K562 (cell line): ENCODE measurements at regions not wholly inside any gene's neighbourhood (a gene's known extent, or its start where the extent isn't known, plus 50 kb on each side); places are given as distances from the start of the nearest gene placed in this dataset.

Experiments
- ATAC-seq: fragments of 200-7000 bp; cut with Tn5 transposase; 3 replicates; pipeline ENCODE4 v1.9.1; 2020; ENCODE audit warnings: moderate library complexity
- BruUV-seq: library from RNA; stranded (reverse); fragments of 400-500 nt; replicated peaks from 2 replicates; lab custom pipeline; 2021; lab: Mats Ljungman, UMichigan
- CTCF ChIA-PET: fragments of 300-600 bp; formaldehyde crosslinking; extraction: SDS; loops from one replicate; lab custom pipeline; 2021; ENCODE audit warnings: low intra/inter-chr PET ratio; lab: Yijun Ruan, JAX
- POLR2A ChIA-PET: fragments of 300-600, 350-650 bp; sonication (Branson Sonifier 250); formaldehyde crosslinking; extraction: SDS; loops from one replicate; lab custom pipeline; 2021; ENCODE audit warnings: antibody characterized with exemption, inconsistent platforms; lab: Yijun Ruan, JAX
- DNase-seq, 4 experiments: peaks; one replicate each; pipeline versions ENCODE4 v3.0.0 to v3.0.0-alpha.2; 2011 to 2018; ENCODE audit warnings: low spot score in 3 of 4, mixed read lengths in 3 of 4; ENCODE audit errors: extremely low read depth in 1 of 4
- FAIRE-seq: peaks from 2 replicates; lab custom pipeline; 2011; peaks lifted over from hg19 to GRCh38; lab: Jason Lieb, UNC
- H2AFZ ChIP-seq: 2 replicates; pipeline ENCODE4 v1.6.0; 2011; ENCODE audit warnings: low read depth, low read length, control low read depth, inconsistent platforms
- H3K27ac ChIP-seq: fragments of 200-600 bp; 3 replicates; pipeline ENCODE4 v1.8.0; 2011; ENCODE audit warnings: low read depth, mild to moderate bottlenecking, control low read depth, inconsistent platforms, low read length, moderate library complexity, mixed read lengths; ENCODE audit errors: extremely low read depth
- H3K27me3 ChIP-seq, 2 experiments: fragments of 300-600 bp in 1 of 2; 2 replicates in 1 of 2; 3 replicates in 1 of 2; pipeline versions ENCODE4 v1.6.0 to v1.8.0; 2011; ENCODE audit warnings: inconsistent platforms in 2 of 2, low read length in 2 of 2, mild to moderate bottlenecking in 1 of 2, mixed read lengths in 1 of 2, moderate library complexity in 1 of 2; ENCODE audit not compliant: control insufficient read depth in 2 of 2, insufficient read depth in 2 of 2
- H3K36me3 ChIP-seq: fragments of 300-600 bp; 3 replicates; pipeline ENCODE4 v1.8.0; 2011; ENCODE audit warnings: mild to moderate bottlenecking, low read length, inconsistent platforms; ENCODE audit not compliant: control insufficient read depth, insufficient read depth
- H3K4me1 ChIP-seq, 2 experiments: fragments of 200-600 bp in 1 of 2; replicated peaks in 1 of 2; 2 replicates in 1 of 2; 3 replicates in 1 of 2; pipeline versions ENCODE4 v1.5.1 to v1.8.0; 2011; ENCODE audit warnings: inconsistent platforms in 2 of 2, low read length in 2 of 2, mild to moderate bottlenecking in 1 of 2, mixed read lengths in 1 of 2, moderate library complexity in 1 of 2; ENCODE audit not compliant: control insufficient read depth in 2 of 2, insufficient read depth in 2 of 2
- H3K4me2 ChIP-seq: 2 replicates; pipeline ENCODE4 v1.6.1; 2011; ENCODE audit warnings: low read length, control low read depth, inconsistent platforms, mixed read lengths; ENCODE audit not compliant: insufficient read depth
- H3K4me3 ChIP-seq: fragments of 200-600 bp; sonication (generic), shearing (Covaris generic); 2 replicates; pipeline ENCODE4 v1.5.1; 2016; ENCODE audit warnings: control low read depth, inconsistent platforms
- H3K79me2 ChIP-seq: fragments of 200-600 bp; 3 replicates; pipeline ENCODE4 v1.8.0; 2011; ENCODE audit warnings: low read length, inconsistent platforms; ENCODE audit not compliant: control insufficient read depth, insufficient read depth
- H3K9ac ChIP-seq, 2 experiments: 2 replicates each; pipeline versions ENCODE4 v1.6.0 to v1.6.1; 2011; ENCODE audit warnings: low read depth in 2 of 2, low read length in 2 of 2, control low read depth in 1 of 2, inconsistent platforms in 1 of 2, mild to moderate bottlenecking in 1 of 2, mixed read lengths in 1 of 2; ENCODE audit not compliant: insufficient read depth in 1 of 2
- H3K9me1 ChIP-seq: one replicate; pipeline ENCODE4 v1.6.0; 2011; ENCODE audit warnings: inconsistent platforms, mild to moderate bottlenecking, low read length, moderate library complexity; ENCODE audit not compliant: control insufficient read depth, insufficient read depth
- H3K9me3 ChIP-seq: replicated peaks from 2 replicates; pipeline ENCODE4 v1.5.1; 2011; ENCODE audit warnings: low read depth, low read length, inconsistent platforms; ENCODE audit not compliant: control insufficient read depth, insufficient read depth
- H4K20me1 ChIP-seq: replicated peaks from 2 replicates; pipeline ENCODE4 v1.6.1; 2011; ENCODE audit warnings: low read length, inconsistent platforms, mixed read lengths; ENCODE audit not compliant: control insufficient read depth, insufficient read depth
- CBFB ChIP-seq: sonication (generic); formaldehyde crosslinking; IDR thresholded peaks from 2 replicates; pipeline ENCODE4 v1.4.0; 2020; ENCODE audit warnings: mild to moderate bottlenecking, missing genetic modification reagents
- CUX1 ChIP-seq: fragments of 200-800 bp; sonication (Bioruptor generic); IDR thresholded peaks from 2 replicates; pipeline ENCODE4 v1.6.1; 2016; ENCODE audit warnings: missing genetic modification characterization, missing compliant biosample characterization
- ESRRA ChIP-seq: fragments of 450-650 bp; IDR thresholded peaks from 2 replicates; pipeline ENCODE4 v1.6.1; 2014; ENCODE audit warnings: low read depth, mild to moderate bottlenecking, moderate library complexity, borderline replicate concordance
- ETV5 ChIP-seq: sonication (generic); formaldehyde crosslinking; IDR thresholded peaks from 2 replicates; pipeline ENCODE4 v1.4.0; 2020; ENCODE audit warnings: low read depth, mild to moderate bottlenecking, missing genetic modification reagents
- PKNOX1 ChIP-seq: fragments of 450-650 bp; IDR thresholded peaks from 2 replicates; pipeline ENCODE4 v1.6.1; 2016
- SIN3A ChIP-seq, 2 experiments: fragments of 150-350 bp in 1 of 2; IDR thresholded peaks; 2 replicates each; pipeline ENCODE4 v1.6.1; 2011 to 2016; ENCODE audit warnings: borderline replicate concordance in 2 of 2, low read depth in 2 of 2, low read length in 2 of 2, mild to moderate bottlenecking in 2 of 2, moderate library complexity in 2 of 2; ENCODE audit not compliant: control insufficient read depth in 1 of 2
- TBL1XR1 ChIP-seq, 2 experiments: IDR thresholded peaks; 2 replicates each; pipeline ENCODE4 v1.6.1; 2012; ENCODE audit warnings: improper control_type of control experiment in 2 of 2, low read length in 2 of 2, mild to moderate bottlenecking in 1 of 2
- ZNF134 ChIP-seq: fragments of 250-450 bp; sonication (Bioruptor Pico); conservative IDR thresholded peaks from 2 replicates; pipeline ENCODE4 v1.4.0; 2020
- ZNF277 ChIP-seq: fragments of 250-450 bp; sonication (Bioruptor Pico); IDR thresholded peaks from 2 replicates; pipeline ENCODE4 v1.8.0; 2022; ENCODE audit warnings: inconsistent platforms, mild to moderate bottlenecking, moderate library complexity, borderline replicate concordance
- WGBS: fragments of 100-300 bp; shearing (Covaris generic); methylation state at CpG from one replicate; pipeline ENCODE4 v1.1.6; 2016; ENCODE audit warnings: low coverage, mixed read lengths; ENCODE audit not compliant: insufficient coverage; ENCODE audit errors: missing lambda C conversion rate; 5-methylcytosine and 5-hydroxymethylcytosine counted together
- in situ Hi-C: fragments of 300-500 bp; cut with MboI; formaldehyde crosslinking; loops from 4 replicates; pipeline ENCODE4 v1.15.0; 2018; ENCODE audit warnings: inconsistent platforms, mixed read lengths
- intact Hi-C: fragments of 100-400 bp; cut with micrococcal nuclease; formaldehyde crosslinking; loops from 2 replicates; pipeline ENCODE4 v1.14.2; 2022

DNA sequence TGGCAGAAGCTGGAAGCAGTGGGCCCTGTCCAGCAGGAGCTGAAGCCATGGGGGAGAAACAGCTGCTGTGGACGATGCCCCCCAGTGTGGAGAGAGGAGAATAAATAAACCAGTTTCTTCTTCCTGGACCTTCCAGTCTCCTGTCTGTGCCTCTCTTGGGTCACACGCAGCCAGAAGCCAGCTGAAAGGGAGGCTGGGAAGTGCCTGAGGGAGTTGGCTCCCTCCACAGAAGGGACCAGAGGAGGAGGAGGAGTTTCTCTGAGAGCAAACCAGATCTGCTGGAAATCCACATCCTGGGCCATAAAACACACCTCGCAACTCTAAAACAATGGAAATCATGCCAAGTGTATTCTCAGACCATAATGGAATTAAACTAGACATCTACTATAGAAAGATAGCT is 577.0 kb downstream of the CDH26 start (continued):
- no peak for TF ChIP-seq PKNOX1
- no peak for TF ChIP-seq ESRRA
- TF ChIP-seq CBFB (CRISPR knock-in tag): no peak
- no peak for TF ChIP-seq SIN3A (IDR thresholded peaks at IDR 0.05; ENCODE audit: borderline replicate concordance in 2 of 2, control insufficient read depth in 1 of 2, low read depth in 2 of 2, low read length in 2 of 2)
- TF ChIP-seq ETV5 (CRISPR knock-in tag): no peak

DNA sequence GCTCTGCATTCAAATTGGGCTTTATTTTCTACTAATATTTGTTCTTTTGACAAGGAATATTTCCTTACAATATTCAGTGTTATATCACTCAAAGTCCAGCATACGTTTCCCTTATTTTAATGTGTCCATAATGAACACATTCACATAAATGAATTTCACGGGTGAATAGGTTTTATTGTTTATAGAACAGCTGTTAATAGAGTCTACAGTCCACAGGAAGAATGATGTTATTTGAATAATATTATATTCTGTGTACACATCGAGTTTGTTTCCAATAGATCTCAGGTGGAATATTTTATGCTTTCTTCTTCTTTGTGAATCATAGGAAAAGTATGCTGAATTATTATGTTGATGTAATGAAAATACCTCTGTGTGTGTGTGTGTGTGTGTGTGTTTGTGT is 582.4 kb downstream of the CDH26 start:
- ChIA-PET CTCF (no interaction called here), POLR2A (no interaction called here)
- Histone ChIP-seq H3K4me1 (no peaks in the 10 kb centered on the region), H3K27ac (no peak overlapping the region), H3K4me2 (no peak overlapping the region), H3K4me3 (no peak overlapping the region), H3K36me3 (no peaks in the 10 kb centered on the region), H3K9me1 (no peaks in the 10 kb centered on the region), H4K20me1 (no peaks in the 10 kb centered on the region), H3K9ac (no peak overlapping the region), H3K9me3 (no peaks in the 10 kb centered on the region), H3K79me2 (no peaks in the 10 kb centered on the region), H3K27me3 (no peaks in the 10 kb centered on the region), H2AFZ (no peak overlapping the region)
- DNase-seq: no peak
- no peak for ATAC-seq
- no peak for TF ChIP-seq ZNF134 (CRISPR knock-in tag)
- no peak for TF ChIP-seq CUX1 (CRISPR knock-in tag)
- no peak for TF ChIP-seq ZNF277 (CRISPR knock-in tag)
- TF ChIP-seq TBL1XR1 (IDR thresholded peaks at IDR 0.05; ENCODE audit: low read length in 2 of 2): no peak
- in situ Hi-C loops: no loop called here
- intact Hi-C loops: no loop called here
- no peak for FAIRE-seq
- 0% methylated on average over 3 of the region's 3 CpGs for WGBS
- BruUV-seq: no TSS peak
